K562 (cell line): ENCODE measurements at regions not wholly inside any gene's neighbourhood (a gene's known extent, or its start where the extent isn't known, plus 50 kb on each side); places are given as distances from the start of the nearest gene placed in this dataset.

ENCODE experiments used
- ATAC-seq: fragments of 200-7000 bp; cut with Tn5 transposase; 3 replicates; pipeline ENCODE4 v1.9.1; 2020; ENCODE audit warnings: moderate library complexity
- BruUV-seq: library from RNA; stranded (reverse); fragments of 400-500 nt; replicated peaks from 2 replicates; lab custom pipeline; 2021; lab: Mats Ljungman, UMichigan
- CTCF ChIA-PET: fragments of 300-600 bp; formaldehyde crosslinking; extraction: SDS; loops from one replicate; lab custom pipeline; 2021; ENCODE audit warnings: low intra/inter-chr PET ratio; lab: Yijun Ruan, JAX
- POLR2A ChIA-PET: fragments of 300-600, 350-650 bp; sonication (Branson Sonifier 250); formaldehyde crosslinking; extraction: SDS; loops from one replicate; lab custom pipeline; 2021; ENCODE audit warnings: antibody characterized with exemption, inconsistent platforms; lab: Yijun Ruan, JAX
- DNase-seq, 4 experiments: peaks; one replicate each; pipeline versions ENCODE4 v3.0.0 to v3.0.0-alpha.2; 2011 to 2018; ENCODE audit warnings: low spot score in 3 of 4, mixed read lengths in 3 of 4; ENCODE audit errors: extremely low read depth in 1 of 4
- FAIRE-seq: peaks from 2 replicates; lab custom pipeline; 2011; peaks lifted over from hg19 to GRCh38; lab: Jason Lieb, UNC
- H2AFZ ChIP-seq: 2 replicates; pipeline ENCODE4 v1.6.0; 2011; ENCODE audit warnings: low read depth, low read length, control low read depth, inconsistent platforms
- H3K27ac ChIP-seq: fragments of 200-600 bp; 3 replicates; pipeline ENCODE4 v1.8.0; 2011; ENCODE audit warnings: low read depth, mild to moderate bottlenecking, control low read depth, inconsistent platforms, low read length, moderate library complexity, mixed read lengths; ENCODE audit errors: extremely low read depth
- H3K27me3 ChIP-seq, 2 experiments: fragments of 300-600 bp in 1 of 2; 2 replicates in 1 of 2; 3 replicates in 1 of 2; pipeline versions ENCODE4 v1.6.0 to v1.8.0; 2011; ENCODE audit warnings: inconsistent platforms in 2 of 2, low read length in 2 of 2, mild to moderate bottlenecking in 1 of 2, mixed read lengths in 1 of 2, moderate library complexity in 1 of 2; ENCODE audit not compliant: control insufficient read depth in 2 of 2, insufficient read depth in 2 of 2
- H3K36me3 ChIP-seq: fragments of 300-600 bp; 3 replicates; pipeline ENCODE4 v1.8.0; 2011; ENCODE audit warnings: mild to moderate bottlenecking, low read length, inconsistent platforms; ENCODE audit not compliant: control insufficient read depth, insufficient read depth
- H3K4me1 ChIP-seq, 2 experiments: fragments of 200-600 bp in 1 of 2; replicated peaks in 1 of 2; 2 replicates in 1 of 2; 3 replicates in 1 of 2; pipeline versions ENCODE4 v1.5.1 to v1.8.0; 2011; ENCODE audit warnings: inconsistent platforms in 2 of 2, low read length in 2 of 2, mild to moderate bottlenecking in 1 of 2, mixed read lengths in 1 of 2, moderate library complexity in 1 of 2; ENCODE audit not compliant: control insufficient read depth in 2 of 2, insufficient read depth in 2 of 2
- H3K4me2 ChIP-seq: 2 replicates; pipeline ENCODE4 v1.6.1; 2011; ENCODE audit warnings: low read length, control low read depth, inconsistent platforms, mixed read lengths; ENCODE audit not compliant: insufficient read depth
- H3K4me3 ChIP-seq: fragments of 200-600 bp; sonication (generic), shearing (Covaris generic); 2 replicates; pipeline ENCODE4 v1.5.1; 2016; ENCODE audit warnings: control low read depth, inconsistent platforms
- H3K79me2 ChIP-seq: fragments of 200-600 bp; 3 replicates; pipeline ENCODE4 v1.8.0; 2011; ENCODE audit warnings: low read length, inconsistent platforms; ENCODE audit not compliant: control insufficient read depth, insufficient read depth
- H3K9ac ChIP-seq, 2 experiments: 2 replicates each; pipeline versions ENCODE4 v1.6.0 to v1.6.1; 2011; ENCODE audit warnings: low read depth in 2 of 2, low read length in 2 of 2, control low read depth in 1 of 2, inconsistent platforms in 1 of 2, mild to moderate bottlenecking in 1 of 2, mixed read lengths in 1 of 2; ENCODE audit not compliant: insufficient read depth in 1 of 2
- H3K9me1 ChIP-seq: one replicate; pipeline ENCODE4 v1.6.0; 2011; ENCODE audit warnings: inconsistent platforms, mild to moderate bottlenecking, low read length, moderate library complexity; ENCODE audit not compliant: control insufficient read depth, insufficient read depth
- H3K9me3 ChIP-seq: replicated peaks from 2 replicates; pipeline ENCODE4 v1.5.1; 2011; ENCODE audit warnings: low read depth, low read length, inconsistent platforms; ENCODE audit not compliant: control insufficient read depth, insufficient read depth
- H4K20me1 ChIP-seq: replicated peaks from 2 replicates; pipeline ENCODE4 v1.6.1; 2011; ENCODE audit warnings: low read length, inconsistent platforms, mixed read lengths; ENCODE audit not compliant: control insufficient read depth, insufficient read depth
- ATF7 ChIP-seq: fragments of 450-650 bp; IDR thresholded peaks from 2 replicates; pipeline ENCODE4 v1.7.1; 2014; ENCODE audit warnings: mild to moderate bottlenecking, moderate library complexity
- CEBPG ChIP-seq, 3 experiments: fragments of 200-800 bp in 1 of 3; sonication (Bioruptor generic) in 1 of 3; sonication (generic) in 1 of 3; formaldehyde crosslinking in 1 of 3; IDR thresholded peaks in 2 of 3; conservative IDR thresholded peaks in 1 of 3; 2 replicates each; pipeline versions ENCODE4 v1.6.1 to v1.8.0; 2016 to 2022; ENCODE audit warnings: missing compliant biosample characterization in 2 of 3, missing genetic modification characterization in 2 of 3, mild to moderate bottlenecking in 1 of 3, missing genetic modification reagents in 1 of 3
- JUND ChIP-seq, 2 experiments: IDR thresholded peaks; 2 replicates in 1 of 2; 3 replicates in 1 of 2; pipeline ENCODE4 v1.6.1; 2011; ENCODE audit warnings: borderline replicate concordance in 2 of 2, low read depth in 2 of 2, low read length in 2 of 2, improper control_type of control experiment in 1 of 2, missing biosample characterization in 1 of 2, missing genetic modification characterization in 1 of 2, missing genetic modification reagents in 1 of 2
- RAD21 ChIP-seq, 2 experiments: fragments of 250-450 bp in 1 of 2; fragments of 450-650 bp in 1 of 2; sonication (Bioruptor Pico) in 1 of 2; formaldehyde crosslinking in 1 of 2; IDR thresholded peaks in 1 of 2; conservative IDR thresholded peaks in 1 of 2; 2 replicates each; pipeline versions ENCODE4 v1.4.0 to v1.8.0; 2020 to 2022; ENCODE audit warnings: mild to moderate bottlenecking in 2 of 2, moderate library complexity in 1 of 2
- TBP ChIP-seq: optimal IDR thresholded peaks from 2 replicates; pipeline ENCODE3; 2011; ENCODE audit warnings: low read depth, low read length, improper control_type of control experiment
- ZNF239 ChIP-seq: fragments of 250-450 bp; sonication (Bioruptor Pico); IDR thresholded peaks from 2 replicates; pipeline ENCODE4 v1.4.0; 2020; ENCODE audit warnings: mild to moderate bottlenecking
- WGBS: fragments of 100-300 bp; shearing (Covaris generic); methylation state at CpG from one replicate; pipeline ENCODE4 v1.1.6; 2016; ENCODE audit warnings: low coverage, mixed read lengths; ENCODE audit not compliant: insufficient coverage; ENCODE audit errors: missing lambda C conversion rate; 5-methylcytosine and 5-hydroxymethylcytosine counted together
- in situ Hi-C: fragments of 300-500 bp; cut with MboI; formaldehyde crosslinking; loops from 4 replicates; pipeline ENCODE4 v1.15.0; 2018; ENCODE audit warnings: inconsistent platforms, mixed read lengths
- intact Hi-C: fragments of 100-400 bp; cut with micrococcal nuclease; formaldehyde crosslinking; loops from 2 replicates; pipeline ENCODE4 v1.14.2; 2022
- TF ChIP-seq, protein P1 (sequence below), 2 experiments: fragments of 450-650 bp in 1 of 2; sonication (generic) in 1 of 2; formaldehyde crosslinking in 1 of 2; IDR thresholded peaks in 1 of 2; conservative IDR thresholded peaks in 1 of 2; 2 replicates each; pipeline versions ENCODE4 v1.6.1 to v1.8.1; 2016 to 2023; ENCODE audit warnings: mild to moderate bottlenecking in 2 of 2, moderate library complexity in 2 of 2, inconsistent platforms in 1 of 2, missing genetic modification reagents in 1 of 2

DNA sequence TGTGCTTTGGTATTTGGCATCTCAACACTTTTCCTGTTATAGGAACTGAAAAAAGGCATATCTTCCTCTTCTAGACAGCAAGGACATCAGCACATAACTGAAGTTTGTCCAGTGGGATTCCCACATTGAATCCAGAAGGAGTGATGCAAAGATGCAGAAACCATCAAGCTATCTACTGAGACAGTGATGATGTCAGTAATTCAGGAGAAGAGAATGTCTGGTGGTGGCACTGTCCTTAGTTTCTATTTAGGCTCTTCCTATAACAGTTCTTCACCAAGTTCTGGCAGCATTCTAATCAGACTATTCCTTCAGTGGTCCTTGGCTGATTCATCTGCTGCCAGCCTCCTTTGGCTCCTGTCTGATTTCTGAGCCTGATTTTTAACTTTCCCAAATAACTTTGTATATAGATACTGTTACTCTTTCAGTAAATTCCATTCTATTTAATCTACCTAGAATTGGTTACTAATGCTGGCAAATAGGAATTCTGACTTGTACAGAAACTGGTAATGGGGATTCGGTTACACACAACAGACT is 56.6 kb upstream of the AGPS start:
- ChIA-PET POLR2A (no interaction called here), CTCF (interaction anchor here (0.7 to 7.5 kb wide), 6 partner anchors 80 to 423 kb away, joined by 3 to 80 read pairs (median 14); no protein-coding TSS in a partner anchor)
- in situ Hi-C loops: loop anchor here (10.0 kb wide), 3 partner anchors 79 to 419 kb away; no protein-coding TSS in a partner anchor
- no peak overlapping the region for H3K27ac ChIP-seq
- H3K9ac ChIP-seq: no peak overlapping the region
- WGBS: 46% methylated on average over 1 of the region's 1 CpG
- H3K79me2 ChIP-seq: no peaks in the 10 kb centered on the region
- TF ChIP-seq JUND (IDR thresholded peaks at IDR 0.05; ENCODE audit: borderline replicate concordance, low read depth, low read length): peak; percentile 16; the same call in 1 of the 2 replicates
- TF ChIP-seq JUND (tag; IDR thresholded peaks at IDR 0.05; ENCODE audit: borderline replicate concordance, low read depth, low read length): no peak
- TF ChIP-seq ZNF239 (CRISPR knock-in tag): no peak
- 0 out of 4 replicates have a peak, but pooled peaks of 1 of the 2 experiments have one; percentile 11 for TF ChIP-seq RAD21 (CRISPR knock-in tag; conservative IDR thresholded peaks at IDR 0.05 in 1 of 2, IDR thresholded peaks at IDR 0.05 in 1 of 2)
- TF ChIP-seq ATF7: 0 out of 2 replicates have a peak, but pooled peaks have one; percentile 12
- TF ChIP-seq, protein P1, sequence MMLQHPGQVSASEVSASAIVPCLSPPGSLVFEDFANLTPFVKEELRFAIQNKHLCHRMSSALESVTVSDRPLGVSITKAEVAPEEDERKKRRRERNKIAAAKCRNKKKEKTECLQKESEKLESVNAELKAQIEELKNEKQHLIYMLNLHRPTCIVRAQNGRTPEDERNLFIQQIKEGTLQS (IDR thresholded peaks at IDR 0.05): peak; percentile 61; the same call in 1 of the 2 replicates
- TF ChIP-seq, protein P1 (CRISPR knock-in tag; conservative IDR thresholded peaks at IDR 0.05): no peak
- no peak for TF ChIP-seq CEBPG (CRISPR knock-in tag; IDR thresholded peaks at IDR 0.05)
- TF ChIP-seq CEBPG (tag; conservative IDR thresholded peaks at IDR 0.05 in 1 of 2, IDR thresholded peaks at IDR 0.05 in 1 of 2): 0 out of 4 replicates have a peak, but pooled peaks of 1 of the 2 experiments have one; percentile 55
- TF ChIP-seq TBP: no peak
- H3K36me3 ChIP-seq: peaks cover 25% of the 10 kb centered on the region
- FAIRE-seq (no peak), ATAC-seq (no peak), DNase-seq (no peak)
- no peaks in the 10 kb centered on the region for H3K9me3 ChIP-seq
- peaks cover 0 to 17% of the 10 kb centered on the region in 2 experiments; a peak in 2 of 5 replicates for H3K4me1 ChIP-seq
- no peak overlapping the region for H3K4me2 ChIP-seq
- H3K4me3 ChIP-seq: no peak overlapping the region
- no peaks in the 10 kb centered on the region for H3K27me3 ChIP-seq
- intact Hi-C loops: loop anchor here (1.0 to 10.0 kb wide), 5 partner anchors 80 to 422 kb away; no protein-coding TSS in a partner anchor
- no peak overlapping the region for H2AFZ ChIP-seq
- no TSS peak for BruUV-seq
- no peaks in the 10 kb centered on the region for H4K20me1 ChIP-seq
- no peaks in the 10 kb centered on the region for H3K9me1 ChIP-seq
